ENCODE measurements at regions not wholly inside any gene's neighbourhood (a gene's known extent, or its start where the extent isn't known, plus 50 kb on each side); places are given as distances from the start of the nearest gene placed in this dataset.

GRCh38 chr4:156710365-156711192 lies 261.0 kb downstream of the PDGFC start:
- Histone ChIP-seq H3K4me1 (no peaks in the 10 kb centered on the region), H3K9me3 (no peaks in the 10 kb centered on the region), H3K27ac (no peak overlapping the region), H3K36me3 (no peaks in the 10 kb centered on the region), H3K27me3 (no peaks in the 10 kb centered on the region), H3K4me3 (no peak overlapping the region)
- no peak for DNase-seq (ENCODE audit: low spot score in 2 of 2)
- no peak for TF ChIP-seq EP300 (IDR thresholded peaks at IDR 0.05)
- TF ChIP-seq, protein P1, sequence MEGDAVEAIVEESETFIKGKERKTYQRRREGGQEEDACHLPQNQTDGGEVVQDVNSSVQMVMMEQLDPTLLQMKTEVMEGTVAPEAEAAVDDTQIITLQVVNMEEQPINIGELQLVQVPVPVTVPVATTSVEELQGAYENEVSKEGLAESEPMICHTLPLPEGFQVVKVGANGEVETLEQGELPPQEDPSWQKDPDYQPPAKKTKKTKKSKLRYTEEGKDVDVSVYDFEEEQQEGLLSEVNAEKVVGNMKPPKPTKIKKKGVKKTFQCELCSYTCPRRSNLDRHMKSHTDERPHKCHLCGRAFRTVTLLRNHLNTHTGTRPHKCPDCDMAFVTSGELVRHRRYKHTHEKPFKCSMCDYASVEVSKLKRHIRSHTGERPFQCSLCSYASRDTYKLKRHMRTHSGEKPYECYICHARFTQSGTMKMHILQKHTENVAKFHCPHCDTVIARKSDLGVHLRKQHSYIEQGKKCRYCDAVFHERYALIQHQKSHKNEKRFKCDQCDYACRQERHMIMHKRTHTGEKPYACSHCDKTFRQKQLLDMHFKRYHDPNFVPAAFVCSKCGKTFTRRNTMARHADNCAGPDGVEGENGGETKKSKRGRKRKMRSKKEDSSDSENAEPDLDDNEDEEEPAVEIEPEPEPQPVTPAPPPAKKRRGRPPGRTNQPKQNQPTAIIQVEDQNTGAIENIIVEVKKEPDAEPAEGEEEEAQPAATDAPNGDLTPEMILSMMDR (IDR thresholded peaks at IDR 0.05) = no peak
- TF ChIP-seq POLR2A (IDR thresholded peaks at IDR 0.05) = no peak
- 80% methylated on average over 4 of the region's 4 CpGs for WGBS

DNA sequence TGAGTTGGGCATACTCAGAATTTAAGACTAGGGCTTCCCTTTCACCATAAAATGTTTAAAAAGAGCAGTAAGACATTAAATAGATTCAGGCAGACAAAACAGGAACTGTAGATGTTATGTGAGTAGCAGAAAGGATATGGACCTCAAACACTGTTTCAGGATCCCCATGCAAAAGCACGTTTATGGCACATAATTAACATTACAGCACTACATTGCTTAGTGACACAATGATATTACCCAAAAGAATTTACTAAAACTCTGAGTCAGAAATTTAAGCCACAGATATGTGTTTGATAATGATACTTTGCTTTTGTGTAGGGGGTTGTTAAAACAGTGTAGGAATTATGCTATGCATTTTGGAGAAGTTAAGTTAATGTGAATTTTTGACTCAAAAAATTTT lies 266.3 kb downstream of the PDGFC start:
- Histone ChIP-seq H3K9me3 (no peaks in the 10 kb centered on the region), H3K4me1 (no peaks in the 10 kb centered on the region), H3K4me3 (no peak overlapping the region), H3K36me3 (no peaks in the 10 kb centered on the region), H3K27me3 (no peaks in the 10 kb centered on the region), H3K27ac (no peak overlapping the region)
- TF ChIP-seq, protein P1 (IDR thresholded peaks at IDR 0.05) = no peak
- TF ChIP-seq POLR2AphosphoS5 (IDR thresholded peaks at IDR 0.05) (no peak), POLR2A (IDR thresholded peaks at IDR 0.05) (no peak), EP300 (IDR thresholded peaks at IDR 0.05) (no peak)
- WGBS = 13% methylated on average over 1 of the region's 1 CpG
- no peak for DNase-seq (ENCODE audit: low spot score in 2 of 2)

DNA sequence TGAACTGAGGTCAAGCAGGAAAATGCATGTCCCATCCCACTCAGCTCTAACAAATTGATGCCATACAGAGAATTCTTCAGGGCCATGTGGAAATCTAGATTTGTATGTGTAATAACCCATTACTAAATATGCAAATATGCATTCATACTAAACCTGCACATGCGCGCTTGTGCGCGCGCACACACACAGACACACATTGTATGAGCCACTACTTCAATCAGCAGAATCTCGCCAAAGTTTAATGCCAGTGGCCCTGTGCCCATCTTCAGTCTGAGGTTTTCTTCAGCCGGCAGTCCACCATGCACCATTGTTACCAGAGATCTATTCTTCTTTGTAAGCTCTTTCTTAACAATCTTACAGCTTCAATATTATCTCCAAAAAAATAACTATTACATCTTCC lies 276.4 kb downstream of the PDGFC start:
- TF ChIP-seq POLR2AphosphoS5 (IDR thresholded peaks at IDR 0.05) = no peak
- TF ChIP-seq EP300 (IDR thresholded peaks at IDR 0.05) = no peak
- TF ChIP-seq, protein P1 (IDR thresholded peaks at IDR 0.05) = no peak
- no peak for TF ChIP-seq POLR2A (IDR thresholded peaks at IDR 0.05)
- Histone ChIP-seq H3K9me3 (no peaks in the 10 kb centered on the region), H3K36me3 (no peaks in the 10 kb centered on the region), H3K27ac (no peak overlapping the region), H3K4me1 (no peaks in the 10 kb centered on the region), H3K27me3 (no peaks in the 10 kb centered on the region), H3K4me3 (no peak overlapping the region)
- WGBS = 78% methylated on average over 7 of the region's 7 CpGs
- DNase-seq (ENCODE audit: low spot score in 2 of 2) = no peak

DNA sequence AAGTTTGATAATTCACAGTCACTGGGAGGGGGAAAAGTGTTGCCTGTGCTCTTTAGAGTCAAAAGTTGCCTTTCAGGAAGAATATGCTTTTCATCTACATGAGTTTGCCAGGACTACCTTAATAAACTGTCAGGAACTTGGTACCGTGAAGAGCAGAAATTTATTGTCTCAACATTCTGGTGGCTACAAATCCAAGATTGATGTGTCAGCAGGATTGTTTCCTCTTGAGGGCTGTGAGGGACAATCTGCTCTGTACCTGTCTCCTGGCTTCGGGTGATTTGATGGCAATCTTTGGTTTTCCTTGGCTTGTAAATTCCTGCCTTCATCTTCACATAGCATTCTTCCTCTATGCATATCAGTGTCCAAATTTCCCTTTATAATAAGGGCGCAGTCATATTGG lies 277.2 kb downstream of the PDGFC start:
- no peaks in the 10 kb centered on the region for H3K4me1 ChIP-seq
- no peak overlapping the region for H3K27ac ChIP-seq
- H3K36me3 ChIP-seq = no peaks in the 10 kb centered on the region
- DNase-seq (ENCODE audit: low spot score in 2 of 2) = no peak
- H3K4me3 ChIP-seq = no peak overlapping the region
- H3K9me3 ChIP-seq = no peaks in the 10 kb centered on the region
- 54% methylated on average over 3 of the region's 3 CpGs for WGBS
- TF ChIP-seq POLR2A (IDR thresholded peaks at IDR 0.05) (no peak), EP300 (IDR thresholded peaks at IDR 0.05) (no peak), POLR2AphosphoS5 (IDR thresholded peaks at IDR 0.05) (no peak)
- TF ChIP-seq, protein P1 (IDR thresholded peaks at IDR 0.05) = no peak
- H3K27me3 ChIP-seq = no peaks in the 10 kb centered on the region

GRCh38 chr4:156693557-156693956 lies 278.0 kb downstream of the PDGFC start:
- no peaks in the 10 kb centered on the region for H3K36me3 ChIP-seq
- TF ChIP-seq POLR2AphosphoS5 (IDR thresholded peaks at IDR 0.05) = no peak
- TF ChIP-seq, protein P1 (IDR thresholded peaks at IDR 0.05) = no peak
- no peak for TF ChIP-seq POLR2A (IDR thresholded peaks at IDR 0.05)
- no peak for TF ChIP-seq EP300 (IDR thresholded peaks at IDR 0.05)
- H3K4me3 ChIP-seq = no peak overlapping the region
- H3K27me3 ChIP-seq = no peaks in the 10 kb centered on the region
- no peak for DNase-seq (ENCODE audit: low spot score in 2 of 2)
- H3K4me1 ChIP-seq = no peaks in the 10 kb centered on the region
- no peaks in the 10 kb centered on the region for H3K9me3 ChIP-seq
- 34% methylated on average over 1 of the region's 1 CpG for WGBS
- no peak overlapping the region for H3K27ac ChIP-seq

All from suprapubic skin (tissue), 4 donors.